Upper lobe of right lung (tissue), 1 donor: ENCODE measurements at regions not wholly inside any gene's neighbourhood (a gene's known extent, or its start where the extent isn't known, plus 50 kb on each side); places are given as distances from the start of the nearest gene placed in this dataset.

Experiments used
- ATAC-seq: fragments of 200-7000 bp; cut with Tn5 transposase; one replicate; pipeline ENCODE4 v1.9.1; 2020; ENCODE audit warnings: mild to moderate bottlenecking, moderate library complexity
- DNase-seq: peaks from one replicate; pipeline ENCODE4 v3.0.0-alpha.2; 2020
- H3K27ac ChIP-seq: fragments of 200-600 bp; one replicate; pipeline ENCODE4 v1.8.0; 2022
- H3K27me3 ChIP-seq: fragments of 200-600 bp; one replicate; pipeline ENCODE4 v1.8.0; 2022; ENCODE audit warnings: mild to moderate bottlenecking
- H3K36me3 ChIP-seq: fragments of 200-600 bp; one replicate; pipeline ENCODE4 v1.8.0; 2022
- H3K4me1 ChIP-seq: fragments of 200-600 bp; one replicate; pipeline ENCODE4 v1.8.0; 2022
- H3K4me3 ChIP-seq: fragments of 200-600 bp; one replicate; pipeline ENCODE4 v1.8.0; 2022; ENCODE audit warnings: mild to moderate bottlenecking
- H3K9me3 ChIP-seq: fragments of 200-600 bp; one replicate; pipeline ENCODE4 v1.8.0; 2022
- intact Hi-C: fragments of 100-400 bp; cut with DNase I; formaldehyde crosslinking; loops from one replicate; pipeline ENCODE4 v1.11.0; 2022
- TF ChIP-seq, protein P1 (sequence below): fragments of 200-600 bp; IDR thresholded peaks from one replicate; pipeline ENCODE4 v1.8.0; 2022; ENCODE audit warnings: antibody characterized with exemption
- donor health status: DM: no; HTN: yes; CAD: no; lungs with severe emphysema.

DNA sequence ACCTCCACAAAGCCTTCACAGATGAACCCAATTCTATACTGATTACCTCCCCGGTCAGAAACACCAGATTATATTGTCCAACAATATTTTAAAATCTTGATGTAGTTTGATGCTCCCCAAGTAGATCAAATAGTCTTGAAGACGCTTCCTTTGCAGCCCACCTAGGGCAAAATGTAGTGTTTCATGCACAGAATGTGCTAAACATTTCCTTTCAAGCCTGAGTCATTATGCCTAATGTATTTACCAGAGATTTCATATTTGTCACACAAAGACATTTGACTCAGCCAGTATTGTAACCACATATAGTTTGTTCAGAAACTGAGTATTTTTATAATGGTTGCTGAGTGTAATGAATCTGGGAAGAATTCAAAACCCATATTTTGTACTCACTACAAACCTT is 1396.8 kb downstream of the LRRC4C start:
- Histone ChIP-seq H3K9me3 (no peaks in the 10 kb centered on the region), H3K27me3 (no peaks in the 10 kb centered on the region), H3K36me3 (no peaks in the 10 kb centered on the region), H3K4me1 (no peaks in the 10 kb centered on the region), H3K27ac (no peak overlapping the region), H3K4me3 (no peak overlapping the region)
- DNase-seq, result no peak
- intact Hi-C loops, result no loop called here
- no peak for ATAC-seq
- TF ChIP-seq, protein P1, sequence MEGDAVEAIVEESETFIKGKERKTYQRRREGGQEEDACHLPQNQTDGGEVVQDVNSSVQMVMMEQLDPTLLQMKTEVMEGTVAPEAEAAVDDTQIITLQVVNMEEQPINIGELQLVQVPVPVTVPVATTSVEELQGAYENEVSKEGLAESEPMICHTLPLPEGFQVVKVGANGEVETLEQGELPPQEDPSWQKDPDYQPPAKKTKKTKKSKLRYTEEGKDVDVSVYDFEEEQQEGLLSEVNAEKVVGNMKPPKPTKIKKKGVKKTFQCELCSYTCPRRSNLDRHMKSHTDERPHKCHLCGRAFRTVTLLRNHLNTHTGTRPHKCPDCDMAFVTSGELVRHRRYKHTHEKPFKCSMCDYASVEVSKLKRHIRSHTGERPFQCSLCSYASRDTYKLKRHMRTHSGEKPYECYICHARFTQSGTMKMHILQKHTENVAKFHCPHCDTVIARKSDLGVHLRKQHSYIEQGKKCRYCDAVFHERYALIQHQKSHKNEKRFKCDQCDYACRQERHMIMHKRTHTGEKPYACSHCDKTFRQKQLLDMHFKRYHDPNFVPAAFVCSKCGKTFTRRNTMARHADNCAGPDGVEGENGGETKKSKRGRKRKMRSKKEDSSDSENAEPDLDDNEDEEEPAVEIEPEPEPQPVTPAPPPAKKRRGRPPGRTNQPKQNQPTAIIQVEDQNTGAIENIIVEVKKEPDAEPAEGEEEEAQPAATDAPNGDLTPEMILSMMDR, result no peak

DNA sequence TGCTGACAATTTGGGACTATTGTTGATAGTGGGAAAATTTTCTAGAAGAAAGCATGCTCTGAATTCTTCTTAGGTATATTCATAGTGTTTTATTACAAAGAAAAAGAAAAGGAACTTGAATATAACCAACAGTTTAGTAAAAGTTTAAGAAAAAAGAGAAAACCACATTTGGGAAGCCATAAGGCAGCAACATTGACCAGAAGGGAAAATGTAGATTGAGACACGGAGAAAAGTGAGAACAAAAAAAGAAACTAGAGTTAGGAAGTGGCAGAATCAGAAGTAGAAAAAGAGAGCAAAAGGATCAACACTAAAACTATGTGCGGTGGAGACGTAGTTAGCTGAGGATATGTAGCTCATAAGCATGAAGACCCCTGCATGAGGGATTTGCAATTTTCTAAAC is 1398.2 kb downstream of the LRRC4C start:
- Histone ChIP-seq H3K27me3 (no peaks in the 10 kb centered on the region), H3K4me3 (no peak overlapping the region), H3K9me3 (no peaks in the 10 kb centered on the region), H3K4me1 (no peaks in the 10 kb centered on the region), H3K27ac (no peak overlapping the region), H3K36me3 (no peaks in the 10 kb centered on the region)
- TF ChIP-seq, protein P1, result no peak
- no peak for ATAC-seq
- intact Hi-C loops, result no loop called here
- no peak for DNase-seq

DNA sequence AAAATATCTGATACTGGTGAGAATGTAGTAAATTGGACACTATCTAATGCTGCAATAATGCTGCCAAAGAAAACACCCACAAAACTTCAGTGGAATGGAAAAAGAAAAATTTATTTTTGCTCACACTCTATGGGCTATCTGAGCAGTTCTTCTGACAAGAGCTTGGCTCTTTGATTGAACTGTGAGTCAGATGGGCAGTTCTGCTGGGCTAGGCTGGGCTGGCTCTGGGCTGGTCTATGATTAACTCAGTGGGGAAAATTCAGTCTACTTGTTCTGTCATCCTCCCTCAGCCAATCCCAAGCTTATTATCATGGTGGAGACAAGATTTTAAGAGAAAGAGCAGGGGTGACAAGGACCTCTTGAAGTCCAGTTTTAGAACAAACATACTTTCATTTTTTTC is 1404.8 kb downstream of the LRRC4C start:
- H3K9me3 ChIP-seq, result no peaks in the 10 kb centered on the region
- H3K4me1 ChIP-seq, result no peaks in the 10 kb centered on the region
- H3K27me3 ChIP-seq, result no peaks in the 10 kb centered on the region
- ATAC-seq, result no peak
- no peak overlapping the region for H3K27ac ChIP-seq
- TF ChIP-seq, protein P1, result no peak
- no peaks in the 10 kb centered on the region for H3K36me3 ChIP-seq
- no peak for DNase-seq
- intact Hi-C loops, result no loop called here
- no peak overlapping the region for H3K4me3 ChIP-seq

DNA sequence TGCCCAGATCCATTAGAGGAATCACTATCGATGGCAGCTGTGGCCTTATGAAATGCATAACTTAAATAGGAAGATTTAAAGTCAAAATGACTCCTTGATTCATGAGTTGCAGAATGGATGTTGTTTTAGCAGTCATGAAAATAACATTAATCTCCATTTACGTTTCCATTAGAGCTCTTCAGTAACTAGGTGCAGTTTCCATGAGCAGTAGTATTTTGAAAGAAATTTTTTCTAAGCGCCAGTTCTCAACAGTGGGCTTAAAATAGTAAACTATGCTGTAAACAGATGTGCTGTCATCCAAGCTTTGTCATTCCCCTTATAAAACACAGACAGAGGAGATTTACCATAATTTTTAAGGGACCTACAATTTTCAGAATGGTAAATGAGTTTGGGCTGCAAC is 1414.1 kb downstream of the LRRC4C start:
- Histone ChIP-seq H3K4me1 (no peaks in the 10 kb centered on the region), H3K27me3 (no peaks in the 10 kb centered on the region), H3K9me3 (no peaks in the 10 kb centered on the region), H3K27ac (no peak overlapping the region), H3K36me3 (no peaks in the 10 kb centered on the region), H3K4me3 (no peak overlapping the region)
- DNase-seq (no peak), ATAC-seq (no peak)
- intact Hi-C loops, result no loop called here
- TF ChIP-seq, protein P1, result no peak

DNA sequence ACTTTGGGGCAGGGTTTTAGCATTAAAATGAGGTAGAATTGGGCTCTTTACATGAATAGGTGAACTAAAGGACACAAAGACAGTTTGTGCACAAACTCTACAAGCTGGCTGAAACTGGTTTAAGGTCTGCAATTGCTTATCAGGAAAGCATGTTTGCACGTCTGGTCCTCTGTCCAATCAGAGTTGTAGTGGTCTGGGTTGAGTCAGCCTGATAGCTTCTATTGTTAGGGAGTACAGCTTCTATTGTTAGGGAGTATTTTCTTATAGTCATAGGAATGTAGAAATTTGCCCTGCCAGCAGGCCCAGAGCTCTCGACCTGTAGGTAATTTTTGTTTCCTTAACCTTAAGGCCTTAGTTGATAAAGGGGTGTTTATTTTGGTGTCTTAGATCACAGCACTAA is 1422.4 kb downstream of the LRRC4C start:
- ATAC-seq (no peak), DNase-seq (no peak)
- Histone ChIP-seq H3K36me3 (no peaks in the 10 kb centered on the region), H3K27me3 (no peaks in the 10 kb centered on the region), H3K27ac (no peak overlapping the region), H3K9me3 (peaks cover 1% of the 10 kb centered on the region), H3K4me1 (no peaks in the 10 kb centered on the region), H3K4me3 (no peak overlapping the region)
- TF ChIP-seq, protein P1, result no peak
- intact Hi-C loops, result no loop called here

DNA sequence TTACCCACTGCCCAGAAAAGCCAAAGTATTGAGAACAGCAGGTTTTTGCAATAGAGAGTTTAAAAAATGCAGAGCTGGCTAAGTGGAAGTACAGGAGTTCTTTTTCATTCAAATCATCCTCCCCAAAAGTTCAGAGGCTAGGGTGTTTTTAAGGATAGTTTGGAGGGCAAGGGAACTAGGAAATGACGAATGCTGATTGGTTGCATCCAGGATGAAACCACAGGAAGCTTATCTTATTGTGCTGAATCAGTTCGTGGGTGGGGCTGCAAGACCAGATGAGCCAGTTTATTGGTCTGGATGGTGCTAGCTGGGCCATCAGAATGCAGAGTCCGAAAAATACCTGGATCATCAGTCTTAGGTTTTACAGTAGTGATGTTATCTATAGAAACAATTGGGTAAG is 1427.1 kb downstream of the LRRC4C start:
- intact Hi-C loops, result no loop called here
- ATAC-seq, result no peak

More for the DNA sequence above, 1427.1 kb downstream of the LRRC4C start:
- no peaks in the 10 kb centered on the region for H3K4me1 ChIP-seq
- no peak overlapping the region for H3K4me3 ChIP-seq
- H3K9me3 ChIP-seq, result peaks cover 5% of the 10 kb centered on the region
- TF ChIP-seq, protein P1, result no peak
- DNase-seq, result no peak
- no peaks in the 10 kb centered on the region for H3K36me3 ChIP-seq
- H3K27me3 ChIP-seq, result no peaks in the 10 kb centered on the region
- H3K27ac ChIP-seq, result no peak overlapping the region
